ENCODE measurements at regions not wholly inside any gene's neighbourhood (a gene's known extent, or its start where the extent isn't known, plus 50 kb on each side); places are given as distances from the start of the nearest gene placed in this dataset.

- no peak for TF ChIP-seq CTCF (conservative IDR thresholded peaks at IDR 0.05; ENCODE audit: low read depth in 2 of 2)
- no peak for TF ChIP-seq ZNF331 (CRISPR knock-in tag; IDR thresholded peaks at IDR 0.05; ENCODE audit: low read depth)
- TF ChIP-seq ZNF114 (CRISPR knock-in tag; IDR thresholded peaks at IDR 0.05): no peak
- no peak for TF ChIP-seq REST (IDR thresholded peaks at IDR 0.05; ENCODE audit: unreplicated experiment)
- no peak for TF ChIP-seq POLR2AphosphoS5 (IDR thresholded peaks at IDR 0.05; ENCODE audit: low read depth)
- no peak for TF ChIP-seq CREB1 (CRISPR knock-in tag; IDR thresholded peaks at IDR 0.05; ENCODE audit: low read depth)
- TF ChIP-seq EZH2phosphoT487 (IDR thresholded peaks at IDR 0.05; ENCODE audit: unreplicated experiment): no peak
- no peak for TF ChIP-seq JUNB (IDR thresholded peaks at IDR 0.05; ENCODE audit: unreplicated experiment)
Measured at GRCh38 chr2:120421830-120422175, 75.9 kb downstream of the INHBB start (continued).

GRCh38 chr2:120422465-120423160, 76.7 kb downstream of the INHBB start:
- no peaks in the 10 kb centered on the region for H3K4me1 ChIP-seq (ENCODE audit: insufficient read depth)
- H3K27ac ChIP-seq (ENCODE audit: low read depth): no peak overlapping the region
- no peak for DNase-seq (ENCODE audit: low spot score)
- H3K9me3 Mint-ChIP-seq: no peaks in the 10 kb centered on the region
- no peak overlapping the region for H3K4me2 ChIP-seq
- peaks cover 18% of the 10 kb centered on the region for H3K27me3 Mint-ChIP-seq (ENCODE audit: insufficient read depth, low read depth, poor library complexity)
- H3K27me3 ChIP-seq (ENCODE audit: insufficient read depth): no peaks in the 10 kb centered on the region
- no peaks in the 10 kb centered on the region for H3K36me3 Mint-ChIP-seq (ENCODE audit: low read depth)
- no peaks in the 10 kb centered on the region for H3F3A ChIP-seq (replicated peaks; ENCODE audit: low read depth)
- H2AFZ ChIP-seq: no peak overlapping the region
- H3K4me3 ChIP-seq: no peak overlapping the region
- no peak overlapping the region for H3K27ac Mint-ChIP-seq
- no peaks in the 10 kb centered on the region for H3K79me2 ChIP-seq (replicated peaks; ENCODE audit: insufficient read depth)
- H3K4me3 Mint-ChIP-seq: no peak overlapping the region
- ATAC-seq: no peak
- peaks cover 4% of the 10 kb centered on the region for H3K4me1 Mint-ChIP-seq
- no peaks in the 10 kb centered on the region for H4K20me1 ChIP-seq (replicated peaks; ENCODE audit: insufficient read depth)
- H3K9me2 ChIP-seq (ENCODE audit: insufficient read depth): no peaks in the 10 kb centered on the region
- no peaks in the 10 kb centered on the region for H3K36me3 ChIP-seq (ENCODE audit: insufficient read depth)
- TF ChIP-seq ZNF114 (CRISPR knock-in tag; IDR thresholded peaks at IDR 0.05) (no peak), EZH2phosphoT487 (IDR thresholded peaks at IDR 0.05; ENCODE audit: unreplicated experiment) (no peak), POLR2AphosphoS5 (IDR thresholded peaks at IDR 0.05; ENCODE audit: low read depth) (no peak), CREB1 (CRISPR knock-in tag; IDR thresholded peaks at IDR 0.05; ENCODE audit: low read depth) (no peak), REST (IDR thresholded peaks at IDR 0.05; ENCODE audit: unreplicated experiment) (no peak), CTCF (conservative IDR thresholded peaks at IDR 0.05; ENCODE audit: low read depth in 2 of 2) (no peak), STAT1 (IDR thresholded peaks at IDR 0.05; ENCODE audit: unreplicated experiment) (no peak), NANOG (IDR thresholded peaks at IDR 0.05; ENCODE audit: borderline replicate concordance) (no peak)
